Endothelial cell of umbilical vein (primary cell): ENCODE measurements at regions not wholly inside any gene's neighbourhood (a gene's known extent, or its start where the extent isn't known, plus 50 kb on each side); places are given as distances from the start of the nearest gene placed in this dataset.

Experiments
- CTCF ChIP-seq, 2 donors: IDR thresholded peaks; 1 replicate in 1 of 2; 2 replicates in 1 of 2; pipeline ENCODE4 v1.5.1; 2011; ENCODE audit warnings: low read length in 2 of 2, mild to moderate bottlenecking in 2 of 2, moderate library complexity in 2 of 2, control low read depth in 1 of 2, inconsistent platforms in 1 of 2, low read depth in 1 of 2; ENCODE audit not compliant: insufficient read depth in 1 of 2; ENCODE audit errors: extremely low read depth in 1 of 2
- EZH2 ChIP-seq: IDR thresholded peaks from 2 replicates; pipeline ENCODE4 v1.6.1; 2012; ENCODE audit warnings: borderline replicate concordance, low read depth, mild to moderate bottlenecking, moderate library complexity, low read length, inconsistent platforms; ENCODE audit not compliant: severe bottlenecking
- POLR2A ChIP-seq: IDR thresholded peaks from 2 replicates; pipeline ENCODE4 v1.6.1; 2012; ENCODE audit warnings: low read depth, mild to moderate bottlenecking, control low read depth, low read length

DNA sequence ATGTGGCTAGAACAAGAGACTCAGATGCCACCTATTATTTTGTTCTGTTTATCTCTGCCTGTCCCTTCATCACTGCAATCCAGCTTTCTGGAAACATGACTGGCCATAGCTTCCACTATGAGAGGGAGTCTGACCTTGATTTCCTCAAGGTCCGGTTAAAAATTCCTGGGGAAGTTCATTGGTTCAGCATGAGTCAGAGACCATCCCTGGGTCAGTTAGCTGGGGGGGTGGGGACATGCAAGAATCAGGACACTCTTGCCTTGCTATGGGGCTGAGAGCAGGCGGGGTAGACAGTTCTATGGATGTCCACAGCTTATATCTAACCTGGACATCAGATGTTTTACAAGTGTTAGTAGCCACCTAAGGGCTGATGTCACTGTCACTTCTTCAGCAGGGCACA, 81.1 kb downstream of the TENT5C start:
- TF ChIP-seq EZH2 (no peak), POLR2A (no peak), CTCF (IDR thresholded peaks at IDR 0.05; ENCODE audit: extremely low read depth in 1 of 2, insufficient read depth in 1 of 2, low read depth in 1 of 2, low read length in 2 of 2) (no peak)
